ENCODE measurements at regions not wholly inside any gene's neighbourhood (a gene's known extent, or its start where the extent isn't known, plus 50 kb on each side); places are given as distances from the start of the nearest gene placed in this dataset.
"Not testable (repeated sequence)": the region's sequence is repeated elsewhere in the genome, so short reads cannot be mapped to it uniquely, and the experiment has no call there.

GRCh38 chr6:81098109-81098814, 654.2 kb downstream of the TENT5A start:
- DNase-seq (ENCODE audit: low read depth) = no peak
- H3K4me3 ChIP-seq (ENCODE audit: low read depth, low read length) = no peak overlapping the region
- TF ChIP-seq CTCF (IDR thresholded peaks at IDR 0.05; ENCODE audit: control insufficient read depth, extremely low read depth, insufficient read depth) = no peak

- DNase-seq (ENCODE audit: low read depth); H3K4me3 ChIP-seq (ENCODE audit: low read depth, low read length): not testable (repeated sequence)
Observed at GRCh38 chr6:81096464-81096863, 656.0 kb downstream of the TENT5A start.

- no peak for TF ChIP-seq CTCF (IDR thresholded peaks at IDR 0.05; ENCODE audit: control insufficient read depth, extremely low read depth, insufficient read depth)
- no peak overlapping the region for H3K4me3 ChIP-seq (ENCODE audit: low read depth, low read length)
- DNase-seq (ENCODE audit: low read depth) = no peak
Observed at GRCh38 chr6:81093051-81093450, 659.4 kb downstream of the TENT5A start.

- no peak overlapping the region for H3K4me3 ChIP-seq (ENCODE audit: low read depth, low read length)
- TF ChIP-seq CTCF (IDR thresholded peaks at IDR 0.05; ENCODE audit: control insufficient read depth, extremely low read depth, insufficient read depth) = no peak
- DNase-seq (ENCODE audit: low read depth) = no peak
Observed at GRCh38 chr6:81088145-81088544, 664.3 kb downstream of the TENT5A start.

- TF ChIP-seq CTCF (IDR thresholded peaks at IDR 0.05; ENCODE audit: control insufficient read depth, extremely low read depth, insufficient read depth) = no peak
- no peak for DNase-seq (ENCODE audit: low read depth)
Observed at GRCh38 chr6:81086991-81087390, 665.5 kb downstream of the TENT5A start.

GRCh38 chr6:81085431-81085790, 667.1 kb downstream of the TENT5A start:
- DNase-seq (ENCODE audit: low read depth) = no peak
- H3K4me3 ChIP-seq (ENCODE audit: low read depth, low read length) = no peak overlapping the region
- TF ChIP-seq CTCF (IDR thresholded peaks at IDR 0.05; ENCODE audit: control insufficient read depth, extremely low read depth, insufficient read depth) = no peak

More at GRCh38 chr6:81086991-81087390, 665.5 kb downstream of the TENT5A start:
- H3K4me3 ChIP-seq (ENCODE audit: low read depth, low read length) = no peak overlapping the region

GRCh38 chr6:81084776-81085430, 667.6 kb downstream of the TENT5A start:
- no peak for DNase-seq (ENCODE audit: low read depth)
- no peak overlapping the region for H3K4me3 ChIP-seq (ENCODE audit: low read depth, low read length)
- no peak for TF ChIP-seq CTCF (IDR thresholded peaks at IDR 0.05; ENCODE audit: control insufficient read depth, extremely low read depth, insufficient read depth)

Data from LNCaP clone FGC (cell line).